Non-pigmented ciliary epithelial cell (primary cell): ENCODE measurements at regions not wholly inside any gene's neighbourhood (a gene's known extent, or its start where the extent isn't known, plus 50 kb on each side); places are given as distances from the start of the nearest gene placed in this dataset.
"Not testable (repeated sequence)": the region's sequence is repeated elsewhere in the genome, so short reads cannot be mapped to it uniquely, and the experiment has no call there.

ENCODE experiments used
- DNase-seq: peaks from one replicate; pipeline ENCODE4 v3.0.0-alpha.2; 2010; ENCODE audit warnings: low read depth

DNA sequence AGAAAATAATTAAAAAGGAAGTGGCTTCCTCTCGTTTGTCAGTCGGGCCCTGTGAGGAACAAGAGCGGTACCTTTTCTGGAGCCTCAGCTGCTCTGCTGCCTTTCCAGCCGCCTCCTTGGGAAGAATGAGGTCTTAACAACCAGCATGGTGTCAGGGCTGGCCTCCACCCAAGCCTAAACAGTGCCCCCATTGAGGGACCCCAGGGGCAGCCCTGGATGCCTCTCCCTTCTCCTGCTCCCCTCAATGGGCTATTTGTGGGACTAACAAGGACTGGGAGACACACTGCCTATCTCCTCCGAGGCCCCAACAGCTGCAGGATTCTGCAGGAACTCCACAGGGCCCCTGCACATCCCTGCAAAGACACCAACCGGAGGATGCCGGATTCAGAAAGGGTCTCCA, 155.4 kb upstream of the MAP3K1 start:
- no peak for DNase-seq

GRCh38 chr5:56658972-56659371, 156.4 kb upstream of the MAP3K1 start:
- DNase-seq: no peak

DNA sequence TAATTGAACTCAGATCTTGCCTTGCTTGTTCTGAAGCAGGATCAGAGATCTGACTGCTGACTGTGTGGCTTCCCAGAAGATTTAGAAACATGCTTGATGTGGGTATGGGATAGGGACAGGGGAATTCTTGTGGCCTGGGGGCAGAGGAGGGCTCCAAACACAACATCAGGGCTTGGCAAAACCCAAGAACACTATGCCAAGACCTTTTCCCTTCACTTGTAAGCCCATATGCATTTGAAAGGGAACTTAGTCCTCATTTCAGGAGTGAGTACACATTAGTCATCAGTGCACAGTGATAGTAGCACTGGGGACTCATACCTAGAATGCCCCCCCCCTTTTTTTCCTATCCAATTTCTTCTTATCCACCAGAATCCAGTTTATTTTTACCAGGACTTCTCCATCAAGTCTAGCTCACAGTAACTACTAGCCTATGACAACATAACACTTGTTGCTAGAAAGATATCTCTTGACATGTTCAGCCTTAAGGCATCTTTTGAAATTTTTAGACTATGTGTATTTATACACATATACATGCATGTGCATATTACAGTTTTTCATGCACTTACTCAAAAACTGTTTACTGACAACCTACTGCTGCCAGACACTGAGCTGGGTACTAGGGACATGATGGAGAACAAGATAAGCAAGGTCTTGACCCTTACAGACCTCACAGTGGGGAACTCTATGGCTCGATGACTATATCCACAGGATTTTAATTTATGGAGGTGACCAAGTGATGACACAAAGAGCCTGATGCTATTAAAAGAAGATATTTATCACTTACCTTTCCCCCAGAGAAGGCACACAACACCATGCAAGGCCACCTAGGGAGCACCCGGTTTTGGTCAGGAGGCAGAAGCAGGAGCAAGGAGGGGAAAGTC, 158.3 kb upstream of the MAP3K1 start:
- DNase-seq: no peak

DNA sequence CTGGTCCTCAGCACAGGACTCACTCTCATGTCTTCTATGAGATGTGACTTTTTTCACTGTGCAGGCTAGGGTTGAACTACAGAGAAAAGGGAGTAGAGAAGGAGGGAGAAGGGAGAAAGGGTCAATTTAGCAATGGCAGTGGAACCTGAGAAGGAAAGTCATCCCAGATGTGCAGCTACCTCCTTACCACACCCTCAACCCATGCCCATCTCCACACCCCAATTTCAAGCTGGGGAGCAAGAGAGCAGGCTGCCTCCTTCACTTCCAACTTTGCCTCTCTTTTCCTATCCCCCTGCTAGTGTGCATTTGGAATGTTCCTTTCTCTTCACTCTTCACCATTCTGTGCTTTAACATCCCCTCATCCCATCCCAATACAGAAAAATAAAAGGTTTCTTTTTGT, 163.5 kb upstream of the MAP3K1 start:
- DNase-seq: no peak

GRCh38 chr5:56650386-56650785, 165.0 kb upstream of the MAP3K1 start:
- no peak for DNase-seq

DNA sequence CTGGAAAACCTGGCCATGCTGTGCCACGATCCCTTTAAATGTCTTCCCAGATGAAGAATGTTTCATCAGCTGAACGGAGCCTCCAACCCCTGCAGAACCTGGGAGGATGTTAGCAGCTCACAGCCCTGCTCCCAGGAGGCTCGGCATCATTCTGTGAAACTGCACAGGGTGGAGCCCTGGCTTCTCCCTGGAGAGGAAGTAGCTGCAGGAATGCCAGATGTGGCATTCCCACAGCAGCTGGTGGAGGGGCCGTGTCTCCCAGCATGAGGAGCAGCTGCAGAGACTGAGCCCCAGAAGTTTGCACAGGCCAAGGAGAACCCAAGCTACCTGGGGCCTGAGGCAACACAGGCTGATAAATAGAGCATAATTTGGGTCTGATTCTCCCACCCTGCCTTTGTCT, 165.8 kb upstream of the MAP3K1 start:
- DNase-seq: no peak

DNA sequence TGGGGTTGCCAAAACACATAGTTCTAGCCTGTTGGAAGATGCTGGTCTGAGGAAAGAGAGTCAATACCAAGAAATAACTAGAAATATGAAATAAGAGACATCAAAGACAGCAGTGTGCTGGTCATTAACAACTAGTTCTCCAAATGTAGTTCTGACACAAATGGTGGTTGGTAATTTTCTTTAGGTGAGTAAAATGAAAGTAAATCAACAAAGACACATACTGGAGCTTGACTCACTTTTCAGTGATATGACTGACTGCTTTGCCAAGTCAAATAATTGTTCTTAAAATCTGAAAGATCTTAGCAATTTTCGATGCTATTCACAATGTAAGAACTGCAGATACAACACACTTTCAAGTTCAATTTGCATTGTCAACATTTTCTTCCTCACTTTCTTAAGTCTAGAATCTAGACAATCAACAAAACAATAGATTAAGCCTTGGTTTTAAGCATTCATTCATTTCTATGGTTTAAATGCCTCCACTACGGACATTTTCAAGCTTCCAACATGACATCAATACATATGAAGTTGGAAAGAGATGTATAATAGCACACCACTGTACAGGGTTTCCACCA, 166.8 kb upstream of the MAP3K1 start:
- no peak for DNase-seq

GRCh38 chr5:56647099-56647850, 168.1 kb upstream of the MAP3K1 start:
- no peak for DNase-seq

DNA sequence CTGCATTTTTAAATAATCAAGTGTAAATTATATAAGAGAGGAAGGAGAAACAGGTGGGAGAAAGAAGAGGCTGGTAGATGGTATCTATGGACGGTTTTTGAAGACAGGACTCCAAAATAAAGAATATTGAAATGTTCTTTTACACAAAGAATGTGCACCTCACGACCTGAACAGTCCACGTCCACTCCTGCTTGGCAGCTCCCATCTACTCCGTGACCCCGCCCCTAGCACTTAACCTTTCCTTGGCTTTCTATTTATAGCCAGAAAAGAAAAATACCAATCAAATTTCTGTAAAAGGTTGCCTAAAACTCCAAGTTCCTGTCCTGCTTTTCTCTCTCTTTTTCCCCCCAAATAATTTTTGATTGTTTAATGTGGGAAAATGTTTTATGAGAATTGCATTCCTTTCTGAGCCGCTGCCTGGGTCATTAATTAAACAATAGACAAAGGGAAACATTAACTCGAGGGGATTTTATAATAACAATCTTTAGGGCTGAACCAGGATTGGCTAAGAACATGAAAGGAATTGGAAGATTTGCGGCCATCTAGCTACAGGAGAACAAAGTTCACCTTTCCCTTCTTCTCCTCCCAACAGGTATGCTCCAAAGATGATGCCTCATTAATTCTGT, 173.6 kb upstream of the MAP3K1 start:
- no peak for DNase-seq

DNA sequence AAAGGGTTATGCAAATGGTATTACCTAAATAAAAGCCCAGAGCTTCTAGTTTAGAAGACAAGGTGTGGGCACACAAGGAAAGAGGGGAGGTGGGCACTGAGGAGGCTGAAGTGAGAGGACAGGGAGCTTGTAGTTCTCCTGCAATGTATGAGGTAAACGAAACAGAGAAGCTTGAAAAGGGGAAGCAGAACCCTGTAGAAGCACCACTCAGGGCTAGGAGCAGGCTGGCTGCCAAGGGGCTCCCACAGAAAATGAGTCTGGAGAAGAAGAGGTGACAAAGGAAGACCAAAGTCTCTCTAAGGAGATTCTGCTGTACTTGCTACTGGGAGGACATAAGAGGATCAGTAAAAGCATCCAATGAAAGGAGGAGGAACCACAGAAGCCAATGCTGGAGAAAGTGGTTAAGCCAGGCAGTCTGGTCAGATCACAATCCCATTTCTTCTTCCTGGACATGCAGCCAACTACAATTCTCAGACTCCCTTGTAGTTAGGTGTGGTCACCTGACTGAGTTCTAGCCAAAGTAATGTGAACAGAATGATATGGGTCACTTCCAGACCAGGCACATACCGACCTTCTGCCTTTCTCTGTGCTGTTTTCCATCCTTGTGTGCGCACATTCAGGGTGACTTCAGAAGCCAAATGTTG, 174.5 kb upstream of the MAP3K1 start:
- no peak for DNase-seq

DNA sequence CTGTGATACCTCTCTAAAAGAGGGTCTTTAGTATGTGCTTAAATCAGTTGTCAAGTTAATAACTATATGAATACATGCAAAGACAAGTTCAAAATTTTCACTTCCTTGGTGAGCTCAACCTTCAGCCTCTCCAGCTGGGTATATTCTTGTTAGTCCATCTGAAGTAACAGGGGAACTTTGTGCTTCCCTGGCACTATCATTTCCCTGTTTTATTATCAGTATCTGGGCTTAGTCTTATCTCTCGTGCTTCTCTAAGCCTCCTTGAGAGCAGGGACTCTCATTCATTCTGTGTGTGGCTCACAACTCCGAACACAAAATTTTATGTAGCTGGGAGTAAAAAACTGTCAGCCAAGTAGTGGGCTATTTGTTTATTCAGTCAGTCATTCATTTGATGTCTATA, 175.9 kb upstream of the MAP3K1 start:
- no peak for DNase-seq

DNA sequence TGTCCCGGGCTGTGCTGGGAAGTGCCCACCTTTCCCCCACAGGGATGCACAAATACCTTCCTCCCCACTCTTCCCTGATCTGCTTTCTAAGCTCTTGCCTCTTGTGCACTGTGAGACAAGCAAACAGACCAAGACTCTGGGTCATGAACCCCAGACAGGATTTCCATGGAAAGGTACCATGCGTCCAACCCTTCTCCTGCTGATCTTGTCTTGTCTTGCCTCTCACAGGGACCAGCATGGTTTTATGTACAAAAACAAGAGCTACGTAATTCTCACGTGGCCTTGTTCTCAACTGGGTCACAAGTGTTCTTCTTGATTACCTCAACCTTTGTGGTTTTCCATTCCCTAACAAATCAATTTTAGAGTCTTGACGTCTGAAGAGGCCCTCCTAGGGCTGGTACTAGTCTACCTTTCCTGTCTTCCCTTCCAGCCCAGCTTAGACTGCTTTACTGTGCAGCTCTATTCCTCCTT, 176.5 kb upstream of the MAP3K1 start:
- no peak for DNase-seq

GRCh38 chr5:56638061-56638621, 177.2 kb upstream of the MAP3K1 start:
- DNase-seq: no peak

- no peak for DNase-seq
Observed at GRCh38 chr5:56637321-56637920, 177.9 kb upstream of the MAP3K1 start.

DNA sequence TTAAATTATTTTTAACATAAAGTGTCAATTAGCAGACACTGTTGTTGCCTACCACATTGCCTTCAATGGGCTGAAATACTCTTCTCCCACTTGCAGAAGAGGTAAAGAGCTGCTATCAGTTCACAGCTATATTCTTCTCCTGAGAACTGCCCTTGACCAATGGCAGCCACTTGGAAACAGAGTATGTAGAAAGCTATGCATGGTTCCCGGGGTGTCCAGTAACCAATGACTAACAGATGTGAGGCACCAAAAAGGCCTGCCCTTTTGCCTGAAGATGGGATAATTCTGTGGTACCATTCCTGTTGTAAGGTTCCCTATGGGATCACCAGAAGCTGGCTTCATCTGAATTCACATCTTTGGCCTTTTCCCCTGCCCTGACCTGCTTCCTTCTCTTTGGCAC, 181.4 kb upstream of the MAP3K1 start:
- DNase-seq: no peak

DNA sequence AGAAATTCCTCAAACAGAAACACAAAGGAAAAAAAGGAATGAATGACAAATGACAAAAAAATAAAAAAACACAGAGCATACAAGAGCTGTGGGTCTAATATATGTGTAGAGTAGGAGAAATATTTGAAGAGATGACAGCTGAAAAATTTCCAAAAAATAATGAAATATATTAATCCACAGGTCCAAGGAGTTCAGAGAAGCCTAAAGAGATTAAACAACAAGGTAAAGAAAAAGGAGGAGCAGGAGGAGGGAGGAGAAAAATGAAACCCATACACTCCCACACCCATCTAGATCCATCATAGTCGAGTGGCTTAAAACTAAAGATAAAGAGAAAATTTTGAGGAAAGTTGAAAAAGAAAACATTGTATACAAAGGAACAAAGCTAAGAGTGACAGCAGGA, 182.4 kb upstream of the MAP3K1 start:
- no peak for DNase-seq

DNA sequence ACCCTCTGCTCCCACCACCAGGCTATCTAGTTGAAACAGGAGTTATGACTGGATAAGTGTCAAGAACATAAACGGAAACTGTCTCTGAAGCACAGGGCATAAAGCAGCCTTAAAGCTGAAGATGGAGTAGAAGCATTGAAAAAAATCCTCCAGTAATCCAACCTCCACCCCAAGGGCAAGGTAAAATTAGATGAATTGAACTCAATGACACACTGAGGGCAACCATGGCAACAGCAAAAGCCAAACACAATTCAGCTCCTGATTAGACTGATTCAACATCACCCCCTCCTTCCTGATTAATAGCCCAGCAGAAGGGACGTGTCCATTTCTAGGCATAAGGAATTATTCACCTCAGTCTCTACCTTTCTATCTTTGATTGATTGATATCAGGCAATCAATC, 183.2 kb upstream of the MAP3K1 start:
- DNase-seq: no peak

DNA sequence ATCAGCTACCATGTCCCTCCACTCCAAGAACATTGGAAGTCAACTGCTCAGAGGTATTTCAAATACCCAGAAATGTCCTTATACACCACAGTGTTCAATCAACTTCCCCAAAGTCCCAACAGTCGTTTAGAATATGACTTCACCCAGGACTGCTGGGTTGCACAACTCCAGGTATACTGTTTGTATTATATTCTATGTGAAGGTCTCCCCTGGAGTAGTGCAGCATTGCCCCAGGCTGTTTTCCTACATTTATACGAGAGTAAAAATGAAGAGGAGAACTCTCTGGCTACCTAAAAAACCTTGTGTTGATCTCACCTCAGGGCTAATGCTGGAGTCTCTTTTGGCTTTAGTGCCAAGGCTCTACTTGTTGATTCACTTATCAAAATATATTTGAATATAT, 183.6 kb upstream of the MAP3K1 start:
- no peak for DNase-seq

GRCh38 chr5:56628616-56629015, 186.7 kb upstream of the MAP3K1 start:
- DNase-seq: not testable (repeated sequence)

- peak; percentile 96 for DNase-seq
Observed at GRCh38 chr5:56625541-56625940, 189.8 kb upstream of the MAP3K1 start.

GRCh38 chr5:56624751-56625150, 190.6 kb upstream of the MAP3K1 start:
- DNase-seq: no peak
